K562 (cell line): ENCODE measurements at regions not wholly inside any gene's neighbourhood (a gene's known extent, or its start where the extent isn't known, plus 50 kb on each side); places are given as distances from the start of the nearest gene placed in this dataset.

Source experiments
- ATAC-seq: fragments of 200-7000 bp; cut with Tn5 transposase; 3 replicates; pipeline ENCODE4 v1.9.1; 2020; ENCODE audit warnings: moderate library complexity
- BruUV-seq: library from RNA; stranded (reverse); fragments of 400-500 nt; replicated peaks from 2 replicates; lab custom pipeline; 2021; lab: Mats Ljungman, UMichigan
- CTCF ChIA-PET: fragments of 300-600 bp; formaldehyde crosslinking; extraction: SDS; loops from one replicate; lab custom pipeline; 2021; ENCODE audit warnings: low intra/inter-chr PET ratio; lab: Yijun Ruan, JAX
- POLR2A ChIA-PET: fragments of 300-600, 350-650 bp; sonication (Branson Sonifier 250); formaldehyde crosslinking; extraction: SDS; loops from one replicate; lab custom pipeline; 2021; ENCODE audit warnings: antibody characterized with exemption, inconsistent platforms; lab: Yijun Ruan, JAX
- DNase-seq, 4 experiments: peaks; one replicate each; pipeline versions ENCODE4 v3.0.0 to v3.0.0-alpha.2; 2011 to 2018; ENCODE audit warnings: low spot score in 3 of 4, mixed read lengths in 3 of 4; ENCODE audit errors: extremely low read depth in 1 of 4
- FAIRE-seq: peaks from 2 replicates; lab custom pipeline; 2011; peaks lifted over from hg19 to GRCh38; lab: Jason Lieb, UNC
- H2AFZ ChIP-seq: 2 replicates; pipeline ENCODE4 v1.6.0; 2011; ENCODE audit warnings: low read depth, low read length, control low read depth, inconsistent platforms
- H3K27ac ChIP-seq: fragments of 200-600 bp; 3 replicates; pipeline ENCODE4 v1.8.0; 2011; ENCODE audit warnings: low read depth, mild to moderate bottlenecking, control low read depth, inconsistent platforms, low read length, moderate library complexity, mixed read lengths; ENCODE audit errors: extremely low read depth
- H3K27me3 ChIP-seq, 2 experiments: fragments of 300-600 bp in 1 of 2; 2 replicates in 1 of 2; 3 replicates in 1 of 2; pipeline versions ENCODE4 v1.6.0 to v1.8.0; 2011; ENCODE audit warnings: inconsistent platforms in 2 of 2, low read length in 2 of 2, mild to moderate bottlenecking in 1 of 2, mixed read lengths in 1 of 2, moderate library complexity in 1 of 2; ENCODE audit not compliant: control insufficient read depth in 2 of 2, insufficient read depth in 2 of 2
- H3K36me3 ChIP-seq: fragments of 300-600 bp; 3 replicates; pipeline ENCODE4 v1.8.0; 2011; ENCODE audit warnings: mild to moderate bottlenecking, low read length, inconsistent platforms; ENCODE audit not compliant: control insufficient read depth, insufficient read depth
- H3K4me1 ChIP-seq, 2 experiments: fragments of 200-600 bp in 1 of 2; replicated peaks in 1 of 2; 2 replicates in 1 of 2; 3 replicates in 1 of 2; pipeline versions ENCODE4 v1.5.1 to v1.8.0; 2011; ENCODE audit warnings: inconsistent platforms in 2 of 2, low read length in 2 of 2, mild to moderate bottlenecking in 1 of 2, mixed read lengths in 1 of 2, moderate library complexity in 1 of 2; ENCODE audit not compliant: control insufficient read depth in 2 of 2, insufficient read depth in 2 of 2
- H3K4me2 ChIP-seq: 2 replicates; pipeline ENCODE4 v1.6.1; 2011; ENCODE audit warnings: low read length, control low read depth, inconsistent platforms, mixed read lengths; ENCODE audit not compliant: insufficient read depth
- H3K4me3 ChIP-seq: fragments of 200-600 bp; sonication (generic), shearing (Covaris generic); 2 replicates; pipeline ENCODE4 v1.5.1; 2016; ENCODE audit warnings: control low read depth, inconsistent platforms
- H3K79me2 ChIP-seq: fragments of 200-600 bp; 3 replicates; pipeline ENCODE4 v1.8.0; 2011; ENCODE audit warnings: low read length, inconsistent platforms; ENCODE audit not compliant: control insufficient read depth, insufficient read depth
- H3K9ac ChIP-seq, 2 experiments: 2 replicates each; pipeline versions ENCODE4 v1.6.0 to v1.6.1; 2011; ENCODE audit warnings: low read depth in 2 of 2, low read length in 2 of 2, control low read depth in 1 of 2, inconsistent platforms in 1 of 2, mild to moderate bottlenecking in 1 of 2, mixed read lengths in 1 of 2; ENCODE audit not compliant: insufficient read depth in 1 of 2
- H3K9me1 ChIP-seq: one replicate; pipeline ENCODE4 v1.6.0; 2011; ENCODE audit warnings: inconsistent platforms, mild to moderate bottlenecking, low read length, moderate library complexity; ENCODE audit not compliant: control insufficient read depth, insufficient read depth
- H3K9me3 ChIP-seq: replicated peaks from 2 replicates; pipeline ENCODE4 v1.5.1; 2011; ENCODE audit warnings: low read depth, low read length, inconsistent platforms; ENCODE audit not compliant: control insufficient read depth, insufficient read depth
- H4K20me1 ChIP-seq: replicated peaks from 2 replicates; pipeline ENCODE4 v1.6.1; 2011; ENCODE audit warnings: low read length, inconsistent platforms, mixed read lengths; ENCODE audit not compliant: control insufficient read depth, insufficient read depth
- NRF1 ChIP-seq, 2 experiments: fragments of 450-650 bp; IDR thresholded peaks in 1 of 2; conservative IDR thresholded peaks in 1 of 2; 2 replicates each; pipeline ENCODE4 v1.6.1; 2014; ENCODE audit warnings: mild to moderate bottlenecking in 2 of 2
- TOE1 ChIP-seq, 2 experiments: fragments of 450-650 bp in 1 of 2; sonication (generic) in 1 of 2; formaldehyde crosslinking in 1 of 2; IDR thresholded peaks; 2 replicates each; pipeline versions ENCODE4 v1.7.1 to v1.8.0; 2016 to 2022; ENCODE audit warnings: borderline replicate concordance in 2 of 2, mild to moderate bottlenecking in 2 of 2, antibody characterized with exemption in 1 of 2, inconsistent platforms in 1 of 2, low read depth in 1 of 2, missing genetic modification reagents in 1 of 2, moderate library complexity in 1 of 2
- WGBS: fragments of 100-300 bp; shearing (Covaris generic); methylation state at CpG from one replicate; pipeline ENCODE4 v1.1.6; 2016; ENCODE audit warnings: low coverage, mixed read lengths; ENCODE audit not compliant: insufficient coverage; ENCODE audit errors: missing lambda C conversion rate; 5-methylcytosine and 5-hydroxymethylcytosine counted together
- in situ Hi-C: fragments of 300-500 bp; cut with MboI; formaldehyde crosslinking; loops from 4 replicates; pipeline ENCODE4 v1.15.0; 2018; ENCODE audit warnings: inconsistent platforms, mixed read lengths
- intact Hi-C: fragments of 100-400 bp; cut with micrococcal nuclease; formaldehyde crosslinking; loops from 2 replicates; pipeline ENCODE4 v1.14.2; 2022

DNA sequence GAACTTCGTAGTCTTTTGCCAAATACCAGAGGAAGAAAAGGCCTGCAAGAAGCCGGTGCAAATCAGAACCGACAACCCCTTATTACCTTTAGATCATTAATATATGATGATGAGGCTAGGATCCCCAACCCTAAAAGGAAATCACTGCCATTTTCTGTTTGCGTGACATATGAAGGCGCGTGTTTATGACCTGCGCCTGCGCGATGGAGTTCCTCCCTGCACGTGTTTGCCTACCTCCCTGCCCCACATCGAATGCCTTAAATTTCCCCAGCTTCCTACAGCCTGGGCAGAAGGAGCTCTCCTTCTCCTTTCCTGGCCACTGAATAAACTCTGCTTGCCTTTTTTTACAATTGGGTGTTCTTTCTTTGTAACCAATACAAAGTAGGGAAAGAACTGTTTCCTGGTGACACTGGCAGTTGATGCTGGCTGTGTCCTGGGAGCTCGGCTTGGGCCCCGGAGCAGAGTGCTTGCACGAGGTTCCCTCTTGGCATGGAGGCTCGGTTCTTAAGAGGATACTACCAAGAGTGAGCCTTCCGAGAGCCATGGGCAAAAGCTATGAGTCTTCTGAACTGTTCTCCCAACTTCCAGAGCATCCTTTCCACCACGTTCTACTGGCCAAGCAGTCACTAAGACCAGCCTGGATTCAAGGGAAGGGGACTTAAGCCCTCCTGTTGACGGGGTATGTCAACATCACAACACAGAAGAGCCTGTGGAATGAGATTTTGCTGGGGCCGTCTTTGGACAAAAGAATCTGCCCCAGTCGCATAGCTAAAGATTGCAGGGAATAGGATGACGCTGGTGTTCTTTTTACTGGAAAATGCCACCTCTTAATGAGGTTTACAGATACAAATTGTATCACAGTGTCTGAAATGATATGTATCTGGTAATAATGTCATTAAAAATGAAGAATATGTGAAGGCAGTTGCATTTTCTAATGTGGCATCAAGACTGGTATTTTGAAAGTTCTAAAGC is 179.8 kb downstream of the SH3BP4 start:
- Histone ChIP-seq H3K36me3 (no peaks in the 10 kb centered on the region), H3K4me2 (no peak overlapping the region), H3K4me3 (no peak overlapping the region), H3K4me1 (no peaks in the 10 kb centered on the region), H3K9me3 (no peaks in the 10 kb centered on the region), H3K27ac (no peak overlapping the region), H2AFZ (no peak overlapping the region), H3K9ac (no peak overlapping the region), H4K20me1 (no peaks in the 10 kb centered on the region), H3K79me2 (no peaks in the 10 kb centered on the region), H3K9me1 (no peaks in the 10 kb centered on the region), H3K27me3 (no peaks in the 10 kb centered on the region; a peak in 1 of 5 replicates)
- no TSS peak for BruUV-seq
- in situ Hi-C loops: loop anchor here (5.0 to 10.0 kb wide), 2 partner anchors 453 to 611 kb away; no protein-coding TSS in a partner anchor
- POLR2A ChIA-PET: interaction anchor here (0.8 kb wide), 1 partner anchor 192 kb away, joined by 4 read pairs; no protein-coding TSS in a partner anchor
- ATAC-seq (no peak), DNase-seq (no peak), FAIRE-seq (no peak)
- intact Hi-C loops: loop anchor here (10.0 kb wide), 1 partner anchor 363 kb away; the partner anchor contains the start of gene AGAP1
- WGBS: 3% methylated on average over 21 of the region's 21 CpGs
- CTCF ChIA-PET: no interaction called here
- no peak for TF ChIP-seq TOE1 (IDR thresholded peaks at IDR 0.05; ENCODE audit: borderline replicate concordance)
- TF ChIP-seq TOE1 (CRISPR knock-in tag; IDR thresholded peaks at IDR 0.05; ENCODE audit: borderline replicate concordance, low read depth): no peak
- TF ChIP-seq NRF1 (conservative IDR thresholded peaks at IDR 0.05 in 1 of 2, IDR thresholded peaks at IDR 0.05 in 1 of 2): peak; percentile 51 to 62
- TF ChIP-seq, all 486 proteins: peak for 1
